ENCODE measurements at regions not wholly inside any gene's neighbourhood (a gene's known extent, or its start where the extent isn't known, plus 50 kb on each side); places are given as distances from the start of the nearest gene placed in this dataset.

- Mint-ChIP-seq H3K27ac (no peak overlapping the region), H3K4me1 (no peaks in the 10 kb centered on the region), H3K9me3 (no peaks in the 10 kb centered on the region), H3K27me3 (peaks cover 8% of the 10 kb centered on the region), H3K4me3 (no peak overlapping the region), H3K36me3 (ENCODE audit: low read depth) (no peaks in the 10 kb centered on the region)
- POLR2A ChIA-PET: no interaction called here
- CTCF ChIA-PET: no interaction called here
- DNase-seq (no peak), ATAC-seq (ENCODE audit: low read depth) (no peak)
- intact Hi-C loops (cut with micrococcal nuclease): no loop called here
- TF ChIP-seq CTCF (IDR thresholded peaks at IDR 0.05): no peak
Observed at GRCh38 chr10:25101461-25102146, 73.2 kb upstream of the GPR158 start.

GRCh38 chr10:25102147-25102822 is 72.5 kb upstream of the GPR158 start:
- no peak overlapping the region for H3K4me3 Mint-ChIP-seq
- no peak for ATAC-seq (ENCODE audit: low read depth)
- H3K27me3 Mint-ChIP-seq: peaks cover 8% of the 10 kb centered on the region
- TF ChIP-seq CTCF (IDR thresholded peaks at IDR 0.05): no peak
- H3K9me3 Mint-ChIP-seq: no peaks in the 10 kb centered on the region
- ChIA-PET POLR2A (no interaction called here), CTCF (no interaction called here)
- H3K27ac Mint-ChIP-seq: no peak overlapping the region
- H3K4me1 Mint-ChIP-seq: no peaks in the 10 kb centered on the region
- intact Hi-C loops (cut with micrococcal nuclease): no loop called here
- no peaks in the 10 kb centered on the region for H3K36me3 Mint-ChIP-seq (ENCODE audit: low read depth)
- no peak for DNase-seq

GRCh38 chr10:25103703-25104102 is 71.1 kb upstream of the GPR158 start:
- Mint-ChIP-seq H3K4me1 (no peaks in the 10 kb centered on the region), H3K27ac (no peak overlapping the region), H3K27me3 (peaks cover 8% of the 10 kb centered on the region), H3K4me3 (no peak overlapping the region), H3K9me3 (no peaks in the 10 kb centered on the region), H3K36me3 (ENCODE audit: low read depth) (no peaks in the 10 kb centered on the region)
- intact Hi-C loops (cut with micrococcal nuclease): no loop called here
- TF ChIP-seq CTCF (IDR thresholded peaks at IDR 0.05): no peak
- no peak for DNase-seq
- ChIA-PET CTCF (no interaction called here), POLR2A (no interaction called here)
- no peak for ATAC-seq (ENCODE audit: low read depth)

GRCh38 chr10:25104441-25104840 is 70.4 kb upstream of the GPR158 start:
- Mint-ChIP-seq H3K4me1 (no peaks in the 10 kb centered on the region), H3K4me3 (no peak overlapping the region), H3K36me3 (ENCODE audit: low read depth) (no peaks in the 10 kb centered on the region), H3K27me3 (peaks cover 8% of the 10 kb centered on the region), H3K27ac (no peak overlapping the region), H3K9me3 (no peaks in the 10 kb centered on the region)
- CTCF ChIA-PET: no interaction called here
- intact Hi-C loops (cut with micrococcal nuclease): no loop called here
- no peak for ATAC-seq (ENCODE audit: low read depth)
- no peak for DNase-seq
- no peak for TF ChIP-seq CTCF (IDR thresholded peaks at IDR 0.05)
- POLR2A ChIA-PET: no interaction called here

GRCh38 chr10:25105262-25105661 is 69.5 kb upstream of the GPR158 start:
- DNase-seq (no peak), ATAC-seq (ENCODE audit: low read depth) (no peak)
- Mint-ChIP-seq H3K27me3 (peaks cover 8% of the 10 kb centered on the region), H3K27ac (no peak overlapping the region), H3K4me3 (no peak overlapping the region), H3K36me3 (ENCODE audit: low read depth) (no peaks in the 10 kb centered on the region), H3K4me1 (no peaks in the 10 kb centered on the region), H3K9me3 (no peaks in the 10 kb centered on the region)
- intact Hi-C loops (cut with micrococcal nuclease): no loop called here
- ChIA-PET CTCF (no interaction called here), POLR2A (no interaction called here)
- no peak for TF ChIP-seq CTCF (IDR thresholded peaks at IDR 0.05)

All from activated B cell treated with CpG ODN at 0.5 μM for 24 hours (primary cell).